HCT116 (cell line): ENCODE measurements at regions not wholly inside any gene's neighbourhood (a gene's known extent, or its start where the extent isn't known, plus 50 kb on each side); places are given as distances from the start of the nearest gene placed in this dataset.

ENCODE experiments used
- ATAC-seq: fragments of 200-7000 bp; cut with Tn5 transposase; 2 replicates; pipeline ENCODE4 v1.9.1; 2020; ENCODE audit warnings: mild to moderate bottlenecking, moderate library complexity
- BruUV-seq: library from RNA; stranded (reverse); fragments of 400-500 nt; replicated peaks from 2 replicates; lab custom pipeline; 2021; lab: Mats Ljungman, UMichigan
- CTCF ChIA-PET: fragments of 300-600 bp; sonication (Branson Sonifier 250); formaldehyde crosslinking; loops from one replicate; lab custom pipeline; 2021; ENCODE audit warnings: antibody characterized with exemption; lab: Charles Lee
- POLR2A ChIA-PET: fragments of 300-600, 350-600 bp; sonication (Branson Sonifier 250); formaldehyde crosslinking; loops from one replicate; lab custom pipeline; 2021; ENCODE audit warnings: antibody characterized with exemption; lab: Charles Lee
- RAD21 ChIA-PET, 2 experiments: fragments of 300-600 bp; sonication (Branson Sonifier 250); formaldehyde crosslinking; loops; one replicate each; lab custom pipeline; 2023; ENCODE audit warnings: low total read pairs in 2 of 2; ENCODE audit not compliant: uncharacterized antibody in 2 of 2, unreplicated experiment in 2 of 2, low non-redundant PET in 1 of 2; lab: Charles Lee
- DNase-seq: peaks from one replicate; pipeline ENCODE4 v3.0.0-alpha.2; 2010; ENCODE audit warnings: low read depth, low spot score
- H2AFZ ChIP-seq: fragments of 200-600 bp; shearing (Covaris generic), sonication (generic); 2 replicates; pipeline ENCODE4 v1.6.1; 2017; ENCODE audit warnings: low read depth, mixed run types, mixed read lengths, antibody characterized with exemption, low read length; ENCODE audit not compliant: poor library complexity, severe bottlenecking
- H3K27ac ChIP-seq: 2 replicates; pipeline ENCODE4 v1.5.1; 2012; ENCODE audit warnings: low read depth, low read length
- H3K27me3 ChIP-seq: fragments of 200-600 bp; sonication (generic); 2 replicates; pipeline ENCODE4 v1.6.1; 2016; ENCODE audit warnings: mixed run types, low read length, mixed read lengths; ENCODE audit not compliant: insufficient read depth
- H3K36me3 ChIP-seq, 2 experiments: fragments of 200-500 bp in 1 of 2; fragments of 200-600 bp in 1 of 2; sonication (Bioruptor generic) in 1 of 2; sonication (generic) in 1 of 2; 2 replicates each; pipeline versions ENCODE4 v1.5.1 to v1.6.1; 2014 to 2016; ENCODE audit warnings: low read length in 2 of 2, inconsistent platforms in 1 of 2, mixed read lengths in 1 of 2, mixed run types in 1 of 2; ENCODE audit not compliant: insufficient read depth in 2 of 2, control insufficient read depth in 1 of 2
- H3K4me1 ChIP-seq, 2 experiments: fragments of 200-600 bp in 1 of 2; sonication (generic) in 1 of 2; 2 replicates each; pipeline versions ENCODE4 v1.5.1 to v1.6.1; 2012 to 2017; ENCODE audit warnings: low read length in 2 of 2, inconsistent platforms in 1 of 2, mild to moderate bottlenecking in 1 of 2, mixed read lengths in 1 of 2, mixed run types in 1 of 2, moderate library complexity in 1 of 2; ENCODE audit not compliant: insufficient read depth in 2 of 2, control insufficient read depth in 1 of 2
- H3K4me2 ChIP-seq: fragments of 200-600 bp; sonication (generic); 2 replicates; pipeline ENCODE4 v1.6.1; 2017; ENCODE audit warnings: mixed run types, low read length, mixed read lengths
- H3K4me3 ChIP-seq, 2 experiments: fragments of 200-600 bp in 1 of 2; sonication (generic) in 1 of 2; replicated peaks in 1 of 2; 2 replicates each; pipeline ENCODE4 v1.5.1; 2011 to 2016; ENCODE audit warnings: low read length in 2 of 2, control low read depth in 1 of 2, low read depth in 1 of 2, mild to moderate bottlenecking in 1 of 2, mixed read lengths in 1 of 2, mixed run types in 1 of 2
- H3K79me2 ChIP-seq: fragments of 200-600 bp; sonication (generic); 2 replicates; pipeline ENCODE4 v1.6.1; 2017; ENCODE audit warnings: mild to moderate bottlenecking, mixed run types, low read length, moderate library complexity, mixed read lengths; ENCODE audit not compliant: insufficient read depth
- H3K9ac ChIP-seq: fragments of 200-600 bp; sonication (generic); 2 replicates; pipeline ENCODE4 v1.6.1; 2016; ENCODE audit warnings: low read length, mixed read lengths
- H3K9me2 ChIP-seq: fragments of 200-600 bp; sonication (generic), shearing (Covaris generic); 2 replicates; pipeline ENCODE4 v1.6.1; 2017; ENCODE audit warnings: mixed run types, mild to moderate bottlenecking, moderate library complexity; ENCODE audit not compliant: insufficient read depth
- H3K9me3 ChIP-seq, 2 experiments: fragments of 200-500 bp in 1 of 2; fragments of 200-600 bp in 1 of 2; sonication (Bioruptor generic) in 1 of 2; sonication (generic) in 1 of 2; 2 replicates each; pipeline ENCODE4 v1.6.1; 2014 to 2017; ENCODE audit warnings: low read length in 2 of 2, mixed read lengths in 2 of 2, inconsistent platforms in 1 of 2, low read depth in 1 of 2, mild to moderate bottlenecking in 1 of 2, mixed run types in 1 of 2, moderate library complexity in 1 of 2; ENCODE audit not compliant: control insufficient read depth in 1 of 2, insufficient read depth in 1 of 2
- H4K20me1 ChIP-seq: fragments of 200-600 bp; sonication (generic), shearing (Covaris generic); 2 replicates; pipeline ENCODE4 v1.6.1; 2017; ENCODE audit warnings: mixed run types, mild to moderate bottlenecking, moderate library complexity; ENCODE audit not compliant: insufficient read depth
- ATF3 ChIP-seq: IDR thresholded peaks from 2 replicates; pipeline ENCODE4 v1.6.1; 2012
- CBX3 ChIP-seq: IDR thresholded peaks from 2 replicates; pipeline ENCODE4 v1.6.1; 2012; ENCODE audit warnings: low read depth
- CEBPB ChIP-seq: IDR thresholded peaks from 2 replicates; pipeline ENCODE4 v1.6.1; 2012; ENCODE audit warnings: low read depth
- CTCF ChIP-seq, 3 experiments: fragments of 200-600 bp in 1 of 3; sonication (generic) in 1 of 3; IDR thresholded peaks in 2 of 3; conservative IDR thresholded peaks in 1 of 3; 2 replicates each; pipeline ENCODE4 v1.5.1; 2012 to 2017; ENCODE audit warnings: low read depth in 2 of 3, low read length in 2 of 3, antibody characterized with exemption in 1 of 3, borderline replicate concordance in 1 of 3, control low read depth in 1 of 3, mild to moderate bottlenecking in 1 of 3, mixed read lengths in 1 of 3, mixed run types in 1 of 3, moderate library complexity in 1 of 3; ENCODE audit not compliant: insufficient read depth in 1 of 3
- EZH2 ChIP-seq: fragments of 200-600 bp; sonication (generic); IDR thresholded peaks from 2 replicates; pipeline ENCODE4 v1.6.1; 2017; ENCODE audit warnings: antibody characterized with exemption, mixed run types
- EZH2phosphoT487 ChIP-seq: fragments of 200-600 bp; IDR thresholded peaks from 2 replicates; pipeline ENCODE4 v1.6.1; 2018; ENCODE audit warnings: antibody characterized with exemption, borderline replicate concordance
- FOSL1 ChIP-seq: IDR thresholded peaks from 2 replicates; pipeline ENCODE4 v1.6.1; 2012; ENCODE audit warnings: low read depth
- JUND ChIP-seq: IDR thresholded peaks from 2 replicates; pipeline ENCODE4 v1.6.1; 2012
- MAX ChIP-seq: IDR thresholded peaks from 2 replicates; pipeline ENCODE4 v1.6.1; 2012
- POLR2A ChIP-seq: IDR thresholded peaks from 2 replicates; pipeline ENCODE4 v1.7.0; 2011; ENCODE audit warnings: borderline replicate concordance; ENCODE audit not compliant: insufficient read depth, insufficient read length; ENCODE audit errors: extremely low read depth
- POLR2AphosphoS5 ChIP-seq: IDR thresholded peaks from 2 replicates; pipeline ENCODE4 v1.6.1; 2011; ENCODE audit warnings: mild to moderate bottlenecking, low read depth, low read length, moderate library complexity
- RAD21 ChIP-seq: IDR thresholded peaks from 2 replicates; pipeline ENCODE4 v1.6.1; 2012; ENCODE audit warnings: low read depth, mild to moderate bottlenecking
- SIN3A ChIP-seq: IDR thresholded peaks from 2 replicates; pipeline ENCODE4 v1.6.1; 2012; ENCODE audit warnings: low read depth
- SP1 ChIP-seq: IDR thresholded peaks from 2 replicates; pipeline ENCODE4 v1.6.1; 2012; ENCODE audit warnings: low read depth
- TCF7L2 ChIP-seq: IDR thresholded peaks from 2 replicates; pipeline ENCODE4 v1.7.0; 2011; ENCODE audit warnings: borderline replicate concordance, inconsistent platforms; ENCODE audit not compliant: insufficient read depth, insufficient read length; ENCODE audit errors: extremely low read depth
- YY1 ChIP-seq: IDR thresholded peaks from 2 replicates; pipeline ENCODE4 v1.6.1; 2011; ENCODE audit warnings: low read length, low read depth, moderate library complexity, mild to moderate bottlenecking; ENCODE audit not compliant: insufficient replicate concordance; ENCODE audit errors: extremely low read depth
- ZBTB33 ChIP-seq: IDR thresholded peaks from 2 replicates; pipeline ENCODE4 v1.6.1; 2011; ENCODE audit warnings: mild to moderate bottlenecking, low read length, moderate library complexity; ENCODE audit not compliant: insufficient replicate concordance; ENCODE audit errors: extremely low read depth
- ZFX ChIP-seq: fragments of 450-650 bp; IDR thresholded peaks from 2 replicates; pipeline ENCODE4 v1.6.1; 2017
- ZNF274 ChIP-seq: fragments of 200-500 bp; sonication (Bioruptor generic); IDR thresholded peaks from 2 replicates; pipeline ENCODE4 v1.6.1; 2014; ENCODE audit warnings: mild to moderate bottlenecking, low read depth, low read length, inconsistent platforms
- intact Hi-C: fragments of 100-400 bp; cut with micrococcal nuclease; formaldehyde crosslinking; loops from 2 replicates; pipeline ENCODE4 v1.10.0; 2022

- BruUV-seq: no TSS peak
- POLR2A ChIA-PET: no interaction called here
- DNase-seq: no peak
- H3K4me1 ChIP-seq: no peaks in the 10 kb centered on the region
- no peaks in the 10 kb centered on the region for H4K20me1 ChIP-seq
- no peak overlapping the region for H2AFZ ChIP-seq
- H3K9me3 ChIP-seq: peaks cover 4 to 17% of the 10 kb centered on the region in 2 experiments; a peak in 3 of 4 replicates
- no peak overlapping the region for H3K9ac ChIP-seq
- H3K9me2 ChIP-seq: no peaks in the 10 kb centered on the region
- H3K27me3 ChIP-seq: no peaks in the 10 kb centered on the region
- H3K27ac ChIP-seq: no peak overlapping the region
- RAD21 ChIA-PET: no interaction called here
- no peak overlapping the region for H3K4me3 ChIP-seq
- CTCF ChIA-PET: no interaction called here
- no peak for TF ChIP-seq EZH2phosphoT487
- no peak for TF ChIP-seq ATF3
- TF ChIP-seq CEBPB: no peak
- TF ChIP-seq CTCF (IDR thresholded peaks at IDR 0.05 in 2 of 3, conservative IDR thresholded peaks at IDR 0.05 in 1 of 3; ENCODE audit: borderline replicate concordance in 1 of 3, insufficient read depth in 1 of 3, low read depth in 2 of 3, low read length in 2 of 3): no peak
- no peak for TF ChIP-seq RAD21
- no peak for TF ChIP-seq MAX
- TF ChIP-seq FOSL1: no peak
- TF ChIP-seq TCF7L2: no peak
- TF ChIP-seq ZBTB33: no peak
- TF ChIP-seq JUND: no peak
- TF ChIP-seq POLR2A: no peak
- TF ChIP-seq SIN3A: no peak
- TF ChIP-seq ZFX: no peak
- TF ChIP-seq POLR2AphosphoS5: no peak
- TF ChIP-seq EZH2: no peak
- TF ChIP-seq YY1: no peak
- TF ChIP-seq CBX3: no peak
- no peak for TF ChIP-seq SP1
- no peak for TF ChIP-seq ZNF274
- intact Hi-C loops: no loop called here
- H3K36me3 ChIP-seq: no peaks in the 10 kb centered on the region
- no peaks in the 10 kb centered on the region for H3K79me2 ChIP-seq
- no peak for ATAC-seq
- H3K4me2 ChIP-seq: no peak overlapping the region
Measured at GRCh38 chr4:63080934-63081333, 1328.3 kb downstream of the TECRL start.
